AG04450 (cell line): ENCODE measurements at regions not wholly inside any gene's neighbourhood (a gene's known extent, or its start where the extent isn't known, plus 50 kb on each side); places are given as distances from the start of the nearest gene placed in this dataset.

ENCODE experiments used
- CTCF ChIA-PET: fragments of 300-600, 350-600 bp; formaldehyde crosslinking; extraction: SDS; loops from one replicate; lab custom pipeline; 2022; ENCODE audit warnings: antibody characterized with exemption, inconsistent platforms; lab: Charles Lee
- POLR2A ChIA-PET: fragments of 350-600 bp; formaldehyde crosslinking; extraction: SDS; loops from one replicate; lab custom pipeline; 2021; ENCODE audit warnings: antibody characterized with exemption, inconsistent platforms; lab: Yijun Ruan, JAX
- DNase-seq: peaks from one replicate; pipeline ENCODE4 v3.0.0-alpha.2; 2011; ENCODE audit warnings: low read depth, low spot score
- H3K27ac ChIP-seq: one replicate; pipeline ENCODE4 v1.5.1; 2012; ENCODE audit warnings: low read depth, low read length, control low read depth
- H3K27me3 ChIP-seq: one replicate; pipeline ENCODE4 v1.6.0; 2012; ENCODE audit warnings: low read length; ENCODE audit not compliant: control insufficient read depth, insufficient read depth
- H3K4me3 ChIP-seq: 2 replicates; pipeline ENCODE4 v1.5.1; 2011; ENCODE audit warnings: mild to moderate bottlenecking, low read depth, low read length, control low read depth
- H3K9me3 ChIP-seq: 2 replicates; pipeline ENCODE4 v1.5.1; 2012; ENCODE audit warnings: low read length; ENCODE audit not compliant: control insufficient read depth, insufficient read depth
- CTCF ChIP-seq: IDR thresholded peaks from 2 replicates; pipeline ENCODE4 v1.5.1; 2011; ENCODE audit warnings: low read depth, low read length, control low read depth, inconsistent platforms

GRCh38 chr9:13787234-13787833 lies 507.8 kb upstream of the MPDZ start:
- Histone ChIP-seq H3K27ac (no peak overlapping the region), H3K4me3 (no peak overlapping the region), H3K9me3 (no peaks in the 10 kb centered on the region), H3K27me3 (peaks cover 3% of the 10 kb centered on the region)
- ChIA-PET POLR2A (no interaction called here), CTCF (interaction anchor here (1.2 kb wide), 1 partner anchor 359 kb away, joined by 3 read pairs; no protein-coding TSS in a partner anchor)
- no peak for DNase-seq
- no peak for TF ChIP-seq CTCF

GRCh38 chr9:13786711-13787110 lies 507.2 kb upstream of the MPDZ start:
- DNase-seq = no peak
- H3K27me3 ChIP-seq = peaks cover 3% of the 10 kb centered on the region
- ChIA-PET CTCF (interaction anchor here (1.2 kb wide), 1 partner anchor 359 kb away, joined by 3 read pairs; no protein-coding TSS in a partner anchor), POLR2A (no interaction called here)
- H3K4me3 ChIP-seq = no peak overlapping the region
- no peaks in the 10 kb centered on the region for H3K9me3 ChIP-seq
- no peak for TF ChIP-seq CTCF
- H3K27ac ChIP-seq = peak overlapping the region; percentile 25

GRCh38 chr9:13786131-13786530 lies 506.6 kb upstream of the MPDZ start:
- Histone ChIP-seq H3K9me3 (no peaks in the 10 kb centered on the region), H3K4me3 (no peak overlapping the region), H3K27me3 (peaks cover 3% of the 10 kb centered on the region), H3K27ac (peak overlapping the region; percentile 25)
- CTCF ChIA-PET = interaction anchor here (1.2 kb wide), 1 partner anchor 358 kb away, joined by 3 read pairs; no protein-coding TSS in a partner anchor
- TF ChIP-seq CTCF = no peak
- DNase-seq = no peak
- POLR2A ChIA-PET = no interaction called here

GRCh38 chr9:13779106-13779505 lies 499.6 kb upstream of the MPDZ start:
- no peak overlapping the region for H3K4me3 ChIP-seq
- H3K27me3 ChIP-seq = no peaks in the 10 kb centered on the region
- H3K9me3 ChIP-seq = no peaks in the 10 kb centered on the region
- no peak for DNase-seq
- CTCF ChIA-PET = no interaction called here
- TF ChIP-seq CTCF = no peak
- no peak overlapping the region for H3K27ac ChIP-seq
- POLR2A ChIA-PET = no interaction called here

- Histone ChIP-seq H3K9me3 (no peaks in the 10 kb centered on the region), H3K4me3 (no peak overlapping the region), H3K27ac (no peak overlapping the region), H3K27me3 (no peaks in the 10 kb centered on the region)
- no peak for DNase-seq
- ChIA-PET CTCF (interaction anchor here (1.3 kb wide), 1 partner anchor 351 kb away, joined by 3 read pairs; no protein-coding TSS in a partner anchor), POLR2A (no interaction called here)
- no peak for TF ChIP-seq CTCF
These were observed 499.1 kb upstream of the MPDZ start for GRCh38 chr9:13778631-13779030.
